CD4-positive, alpha-beta T cell treated with Interleukin-6 for 4 hours (primary cell): ENCODE measurements at regions not wholly inside any gene's neighbourhood (a gene's known extent, or its start where the extent isn't known, plus 50 kb on each side); places are given as distances from the start of the nearest gene placed in this dataset.

Source experiments
- DNase-seq: peaks from one replicate; pipeline ENCODE4 v3.0.0-alpha.2; 2020; ENCODE audit warnings: mixed read lengths

- no peak for DNase-seq
These were observed 323.1 kb downstream of the GBA3 start for GRCh38 chr4:23015821-23016220.

- no peak for DNase-seq
These were observed 316.4 kb downstream of the GBA3 start for GRCh38 chr4:23009093-23009492.

GRCh38 chr4:23006756-23007155 is 314.0 kb downstream of the GBA3 start:
- DNase-seq, result no peak

GRCh38 chr4:23005691-23006090 is 313.0 kb downstream of the GBA3 start:
- DNase-seq, result no peak

GRCh38 chr4:23001478-23001877 is 308.7 kb downstream of the GBA3 start:
- DNase-seq, result no peak

- no peak for DNase-seq
These were observed 306.7 kb downstream of the GBA3 start for GRCh38 chr4:22999419-22999818.

GRCh38 chr4:22997358-22998224 is 304.9 kb downstream of the GBA3 start:
- DNase-seq, result no peak

- no peak for DNase-seq
These were observed 298.8 kb downstream of the GBA3 start for GRCh38 chr4:22991576-22991975.

- no peak for DNase-seq
These were observed 295.8 kb downstream of the GBA3 start for GRCh38 chr4:22988526-22988925.

GRCh38 chr4:22987870-22988269 is 295.1 kb downstream of the GBA3 start:
- no peak for DNase-seq

- DNase-seq, result no peak
These were observed 294.1 kb downstream of the GBA3 start for GRCh38 chr4:22986881-22987280.

GRCh38 chr4:22986262-22986661 is 293.5 kb downstream of the GBA3 start:
- DNase-seq, result no peak

GRCh38 chr4:22984390-22984789 is 291.7 kb downstream of the GBA3 start:
- DNase-seq, result no peak

GRCh38 chr4:22978656-22979055 is 285.9 kb downstream of the GBA3 start:
- DNase-seq, result no peak

- no peak for DNase-seq
These were observed 277.9 kb downstream of the GBA3 start for GRCh38 chr4:22970665-22971064.

- no peak for DNase-seq
These were observed 276.7 kb downstream of the GBA3 start for GRCh38 chr4:22969287-22969896.

- DNase-seq, result no peak
These were observed 269.6 kb downstream of the GBA3 start for GRCh38 chr4:22962295-22962694.

GRCh38 chr4:22959483-22959882 is 266.7 kb downstream of the GBA3 start:
- DNase-seq, result no peak

GRCh38 chr4:22957774-22958309 is 265.1 kb downstream of the GBA3 start:
- no peak for DNase-seq

GRCh38 chr4:22949161-22949855 is 256.6 kb downstream of the GBA3 start:
- no peak for DNase-seq

- no peak for DNase-seq
These were observed 255.1 kb downstream of the GBA3 start for GRCh38 chr4:22947851-22948250.

GRCh38 chr4:22942920-22943559 is 250.3 kb downstream of the GBA3 start:
- no peak for DNase-seq
